Smooth muscle cell (in vitro differentiated cells): ENCODE measurements at regions not wholly inside any gene's neighbourhood (a gene's known extent, or its start where the extent isn't known, plus 50 kb on each side); places are given as distances from the start of the nearest gene placed in this dataset.

Experiments used
- DNase-seq: peaks from one replicate; lab custom pipeline; 2025; ENCODE audit not compliant: unreplicated experiment; lab: John Stamatoyannopoulos, UW
- H2AFZ ChIP-seq: fragments of 200-600 bp; sonication (generic); 2 replicates; pipeline ENCODE4 v1.6.0; 2016; ENCODE audit warnings: antibody characterized with exemption, low read depth, mild to moderate bottlenecking
- H3F3A ChIP-seq: fragments of 200-600 bp; sonication (generic); 2 replicates; pipeline ENCODE4 v1.6.0; 2017; ENCODE audit warnings: antibody characterized with exemption, low read depth
- H3K27ac ChIP-seq: fragments of 200-600 bp; sonication (generic); 2 replicates; pipeline ENCODE4 v1.5.1; 2016; ENCODE audit warnings: low read depth, mild to moderate bottlenecking
- H3K27me3 ChIP-seq: fragments of 200-600 bp; sonication (generic); 2 replicates; pipeline ENCODE4 v1.6.1; 2016; ENCODE audit warnings: low read depth, mild to moderate bottlenecking
- H3K36me3 ChIP-seq: fragments of 200-600 bp; sonication (generic); 2 replicates; pipeline ENCODE4 v1.5.1; 2016; ENCODE audit warnings: low read depth
- H3K4me1 ChIP-seq: fragments of 200-600 bp; sonication (generic); 2 replicates; pipeline ENCODE4 v1.5.1; 2016; ENCODE audit warnings: low read depth
- H3K4me2 ChIP-seq: fragments of 200-600 bp; sonication (generic); 2 replicates; pipeline ENCODE4 v1.6.0; 2016; ENCODE audit warnings: mild to moderate bottlenecking
- H3K4me3 ChIP-seq: fragments of 200-600 bp; sonication (generic); 2 replicates; pipeline ENCODE4 v1.5.1; 2016; ENCODE audit warnings: mild to moderate bottlenecking
- H3K79me2 ChIP-seq: fragments of 200-600 bp; sonication (generic); 2 replicates; pipeline ENCODE4 v1.6.0; 2016; ENCODE audit warnings: low read depth, mild to moderate bottlenecking
- H3K9ac ChIP-seq: fragments of 200-600 bp; sonication (generic); 2 replicates; pipeline ENCODE4 v1.6.0; 2016; ENCODE audit warnings: low read depth
- H3K9me3 ChIP-seq: fragments of 200-600 bp; sonication (generic); replicated peaks from 2 replicates; pipeline ENCODE4 v1.5.1; 2016; ENCODE audit warnings: low read depth
- H4K20me1 ChIP-seq: fragments of 200-600 bp; sonication (generic); 2 replicates; pipeline ENCODE4 v1.6.0; 2016; ENCODE audit warnings: low read depth
- WGBS: methylation state at CpG from one replicate; pipeline ENCODE4 v1.1.7; 2016; ENCODE audit warnings: low lambda C conversion rate; 5-methylcytosine and 5-hydroxymethylcytosine counted together
- TF ChIP-seq, protein P1 (sequence below): fragments of 200-600 bp; sonication (generic); IDR thresholded peaks from 2 replicates; pipeline ENCODE4 v1.5.1; 2017; ENCODE audit warnings: borderline replicate concordance, mild to moderate bottlenecking, antibody characterized with exemption; ENCODE audit not compliant: insufficient read depth, poor library complexity, severe bottlenecking

DNA sequence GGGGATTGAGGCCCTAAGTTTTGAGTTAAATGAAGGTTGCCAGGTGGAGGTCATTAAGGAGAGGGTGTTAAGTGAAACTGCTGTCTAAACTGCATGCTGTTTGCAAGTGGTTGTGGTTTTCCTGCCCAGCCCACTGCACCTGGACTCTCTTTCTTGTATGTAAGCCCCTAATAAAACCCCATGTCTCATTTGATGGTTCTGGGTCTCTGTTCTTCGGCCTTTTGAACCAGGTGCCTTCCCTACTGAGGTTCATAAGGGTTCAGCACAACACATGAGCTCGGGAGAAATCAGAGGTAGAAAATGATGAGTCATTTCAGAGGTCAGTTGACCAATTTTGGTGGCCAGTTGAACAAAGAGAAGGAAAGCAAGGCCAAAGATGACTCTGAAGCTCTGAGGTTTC, 382.5 kb downstream of the RPS29 start:
- Histone ChIP-seq H3K36me3 (no peaks in the 10 kb centered on the region), H2AFZ (no peak overlapping the region), H3K4me1 (no peaks in the 10 kb centered on the region), H3K79me2 (no peaks in the 10 kb centered on the region), H3K4me2 (no peak overlapping the region), H3F3A (no peaks in the 10 kb centered on the region), H4K20me1 (no peaks in the 10 kb centered on the region), H3K27me3 (no peaks in the 10 kb centered on the region), H3K27ac (no peak overlapping the region), H3K9me3 (no peaks in the 10 kb centered on the region), H3K4me3 (no peak overlapping the region), H3K9ac (no peak overlapping the region)
- WGBS: 83% methylated on average over 2 of the region's 2 CpGs
- no peak for DNase-seq
- TF ChIP-seq, protein P1, sequence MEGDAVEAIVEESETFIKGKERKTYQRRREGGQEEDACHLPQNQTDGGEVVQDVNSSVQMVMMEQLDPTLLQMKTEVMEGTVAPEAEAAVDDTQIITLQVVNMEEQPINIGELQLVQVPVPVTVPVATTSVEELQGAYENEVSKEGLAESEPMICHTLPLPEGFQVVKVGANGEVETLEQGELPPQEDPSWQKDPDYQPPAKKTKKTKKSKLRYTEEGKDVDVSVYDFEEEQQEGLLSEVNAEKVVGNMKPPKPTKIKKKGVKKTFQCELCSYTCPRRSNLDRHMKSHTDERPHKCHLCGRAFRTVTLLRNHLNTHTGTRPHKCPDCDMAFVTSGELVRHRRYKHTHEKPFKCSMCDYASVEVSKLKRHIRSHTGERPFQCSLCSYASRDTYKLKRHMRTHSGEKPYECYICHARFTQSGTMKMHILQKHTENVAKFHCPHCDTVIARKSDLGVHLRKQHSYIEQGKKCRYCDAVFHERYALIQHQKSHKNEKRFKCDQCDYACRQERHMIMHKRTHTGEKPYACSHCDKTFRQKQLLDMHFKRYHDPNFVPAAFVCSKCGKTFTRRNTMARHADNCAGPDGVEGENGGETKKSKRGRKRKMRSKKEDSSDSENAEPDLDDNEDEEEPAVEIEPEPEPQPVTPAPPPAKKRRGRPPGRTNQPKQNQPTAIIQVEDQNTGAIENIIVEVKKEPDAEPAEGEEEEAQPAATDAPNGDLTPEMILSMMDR: no peak

DNA sequence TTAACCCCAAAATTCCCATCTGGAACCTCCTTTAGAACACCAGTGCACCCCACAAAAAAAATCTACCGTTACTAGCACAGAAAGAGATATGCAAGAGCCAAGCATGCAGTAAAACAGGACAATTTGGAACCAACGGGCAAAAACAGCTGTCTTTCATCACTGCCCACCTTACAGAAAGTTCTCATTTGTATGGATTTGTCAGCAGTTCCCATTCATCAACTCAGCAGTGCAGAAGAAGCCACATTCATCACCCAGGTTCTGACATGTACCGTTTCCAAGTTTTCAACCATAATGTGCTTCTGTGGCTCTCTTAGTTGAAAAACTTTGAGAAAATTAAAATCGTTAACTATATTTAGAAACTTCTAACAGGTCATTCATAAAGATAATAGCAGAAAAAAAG, 387.0 kb downstream of the RPS29 start:
- no peaks in the 10 kb centered on the region for H4K20me1 ChIP-seq
- no peaks in the 10 kb centered on the region for H3K36me3 ChIP-seq
- no peak overlapping the region for H3K4me2 ChIP-seq
- no peak overlapping the region for H3K9ac ChIP-seq
- H3K9me3 ChIP-seq: no peaks in the 10 kb centered on the region
- no peaks in the 10 kb centered on the region for H3F3A ChIP-seq
- no peak overlapping the region for H3K4me3 ChIP-seq
- 69% methylated on average over 4 of the region's 4 CpGs for WGBS
- no peak for DNase-seq
- peak overlapping the region; percentile 14 for H3K27ac ChIP-seq
- no peaks in the 10 kb centered on the region for H3K27me3 ChIP-seq
- no peak overlapping the region for H2AFZ ChIP-seq
- TF ChIP-seq, protein P1: no peak
- no peaks in the 10 kb centered on the region for H3K4me1 ChIP-seq
- H3K79me2 ChIP-seq: no peaks in the 10 kb centered on the region

DNA sequence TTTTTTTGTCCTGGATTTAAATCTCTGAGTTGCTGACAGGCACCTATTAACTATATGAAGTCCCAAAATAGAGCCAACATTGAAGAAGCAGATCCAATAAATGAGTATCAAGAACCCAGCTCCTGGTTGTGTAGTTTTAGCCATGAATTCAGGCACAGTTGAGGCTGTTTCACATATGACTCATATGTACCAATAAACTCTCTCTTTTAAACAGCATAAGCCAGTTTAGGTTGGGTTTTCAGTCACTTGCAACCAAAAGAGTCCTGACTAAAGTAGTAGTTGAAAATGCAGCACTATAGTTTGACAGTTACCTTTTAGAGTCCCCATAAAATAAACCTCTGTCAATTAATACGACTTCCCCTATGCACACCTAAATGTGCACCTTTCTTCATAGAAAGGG, 389.9 kb downstream of the RPS29 start:
- Histone ChIP-seq H3K36me3 (no peaks in the 10 kb centered on the region), H3K9ac (no peak overlapping the region), H2AFZ (no peak overlapping the region), H3K4me2 (no peak overlapping the region), H3K4me3 (no peak overlapping the region), H3F3A (no peaks in the 10 kb centered on the region), H3K27ac (no peak overlapping the region), H4K20me1 (no peaks in the 10 kb centered on the region), H3K9me3 (no peaks in the 10 kb centered on the region), H3K79me2 (no peaks in the 10 kb centered on the region), H3K4me1 (no peaks in the 10 kb centered on the region), H3K27me3 (no peaks in the 10 kb centered on the region)
- 89% methylated on average over 1 of the region's 1 CpG for WGBS
- TF ChIP-seq, protein P1: no peak
- no peak for DNase-seq

DNA sequence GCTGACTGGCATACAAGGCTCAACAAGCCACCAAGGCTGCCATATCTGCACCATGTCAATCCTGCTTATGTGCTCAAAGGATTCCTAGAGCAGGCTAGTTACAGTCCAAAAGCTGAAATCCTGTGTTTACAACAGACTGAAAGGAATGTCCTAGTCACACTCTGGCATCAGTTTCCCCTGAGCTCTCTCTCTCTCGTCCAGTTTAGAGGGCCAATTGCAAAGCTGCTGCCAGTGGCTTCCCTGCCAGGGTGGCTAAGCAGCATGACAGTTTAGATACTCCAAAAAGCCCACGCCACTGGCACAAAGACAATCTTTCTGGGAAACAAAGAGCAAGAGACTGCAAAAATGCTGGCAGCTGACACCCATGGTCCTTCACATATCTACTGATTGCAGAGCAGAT, 392.1 kb downstream of the RPS29 start:
- Histone ChIP-seq H3K4me3 (no peak overlapping the region), H3K9ac (no peak overlapping the region), H3K27ac (no peak overlapping the region), H3K79me2 (no peaks in the 10 kb centered on the region), H3F3A (no peaks in the 10 kb centered on the region), H3K27me3 (no peaks in the 10 kb centered on the region), H3K9me3 (no peaks in the 10 kb centered on the region), H3K4me1 (no peaks in the 10 kb centered on the region), H3K4me2 (no peak overlapping the region), H4K20me1 (no peaks in the 10 kb centered on the region), H3K36me3 (no peaks in the 10 kb centered on the region), H2AFZ (no peak overlapping the region)
- no peak for DNase-seq
- TF ChIP-seq, protein P1: no peak
- whole genome bisulfite sequencing: 59% methylated on average over 2 of the region's 2 CpGs
